Cardiac fibroblast (primary cell): ENCODE measurements at regions not wholly inside any gene's neighbourhood (a gene's known extent, or its start where the extent isn't known, plus 50 kb on each side); places are given as distances from the start of the nearest gene placed in this dataset.

Source experiments
- DNase-seq, 2 donors: peaks; one replicate each; pipeline versions ENCODE4 v3.0.0 to v3.0.0-alpha.2; 2010; ENCODE audit warnings: low read depth in 2 of 2
- H3K4me3 ChIP-seq, 2 donors: replicated peaks in 1 of 2; 1 replicate in 1 of 2; 2 replicates in 1 of 2; pipeline ENCODE4 v1.5.1; 2011; ENCODE audit warnings: low read depth in 2 of 2, low read length in 2 of 2, mild to moderate bottlenecking in 2 of 2, moderate library complexity in 1 of 2
- CTCF ChIP-seq: IDR thresholded peaks from one replicate; pipeline ENCODE4 v1.5.1; 2011; ENCODE audit warnings: low read depth, mild to moderate bottlenecking, low read length, inconsistent platforms

- TF ChIP-seq CTCF, result no peak
- no peak overlapping the region for H3K4me3 ChIP-seq
- DNase-seq, result no peak
Observed at GRCh38 chr6:155974811-155975323, 519.2 kb upstream of the NOX3 start.

- TF ChIP-seq CTCF, result no peak
- no peak for DNase-seq
- H3K4me3 ChIP-seq, result no peak overlapping the region
Observed at GRCh38 chr6:155974359-155974758, 518.7 kb upstream of the NOX3 start.

GRCh38 chr6:155970876-155971708, 515.5 kb upstream of the NOX3 start:
- DNase-seq, result no peak
- no peak overlapping the region for H3K4me3 ChIP-seq

GRCh38 chr6:155970472-155970871, 514.8 kb upstream of the NOX3 start:
- no peak for TF ChIP-seq CTCF
- H3K4me3 ChIP-seq, result no peak overlapping the region
- no peak for DNase-seq

More at GRCh38 chr6:155970876-155971708, 515.5 kb upstream of the NOX3 start:
- TF ChIP-seq CTCF, result no peak

- H3K4me3 ChIP-seq, result no peak overlapping the region
- TF ChIP-seq CTCF, result no peak
- no peak for DNase-seq
Observed at GRCh38 chr6:155968921-155969320, 513.3 kb upstream of the NOX3 start.

GRCh38 chr6:155967322-155967721, 511.7 kb upstream of the NOX3 start:
- TF ChIP-seq CTCF, result no peak
- no peak for DNase-seq
- no peak overlapping the region for H3K4me3 ChIP-seq
